Natural killer cell treated with Interleukin-12 subunit alpha and Interleukin-12 subunit beta and Interleukin-15 and Interleukin-18, amount 100 ng/mL, for 72 hours (primary cell): ENCODE measurements at regions not wholly inside any gene's neighbourhood (a gene's known extent, or its start where the extent isn't known, plus 50 kb on each side); places are given as distances from the start of the nearest gene placed in this dataset.

Source experiments
- ATAC-seq, 2 donors: fragments of 150-1000 bp; cut with Tn5 transposase in 1 of 2; sonication (Bioruptor Pico), chemical (Tn5 transposase) in 1 of 2; 2 replicates each; pipeline ENCODE4 v1.10.0; 2021
- DNase-seq: peaks from one replicate; pipeline ENCODE4 v3.0.0; 2022; ENCODE audit warnings: low spot score
- H3K27ac Mint-ChIP-seq, 2 donors: 1 replicate in 1 of 2; 2 replicates in 1 of 2; pipeline ENCODE4 v1.8.0; 2022; ENCODE audit warnings: mixed read lengths in 2 of 2, mild to moderate bottlenecking in 1 of 2, moderate library complexity in 1 of 2
- H3K27me3 Mint-ChIP-seq, 2 donors: 1 replicate in 1 of 2; 2 replicates in 1 of 2; pipeline ENCODE4 v1.8.0; 2022; ENCODE audit warnings: mixed read lengths in 2 of 2
- H3K36me3 Mint-ChIP-seq: one replicate; pipeline ENCODE4 v1.8.0; 2022; ENCODE audit warnings: mixed read lengths
- H3K4me1 Mint-ChIP-seq, 2 donors: 1 replicate in 1 of 2; 2 replicates in 1 of 2; pipeline ENCODE4 v1.8.0; 2022; ENCODE audit warnings: low read depth in 2 of 2, mixed read lengths in 2 of 2, mild to moderate bottlenecking in 1 of 2
- H3K4me3 Mint-ChIP-seq: one replicate; pipeline ENCODE4 v1.8.0; 2022; ENCODE audit warnings: mixed read lengths
- H3K9me3 Mint-ChIP-seq: 2 replicates; pipeline ENCODE4 v1.8.0; 2022; ENCODE audit warnings: mixed read lengths

DNA sequence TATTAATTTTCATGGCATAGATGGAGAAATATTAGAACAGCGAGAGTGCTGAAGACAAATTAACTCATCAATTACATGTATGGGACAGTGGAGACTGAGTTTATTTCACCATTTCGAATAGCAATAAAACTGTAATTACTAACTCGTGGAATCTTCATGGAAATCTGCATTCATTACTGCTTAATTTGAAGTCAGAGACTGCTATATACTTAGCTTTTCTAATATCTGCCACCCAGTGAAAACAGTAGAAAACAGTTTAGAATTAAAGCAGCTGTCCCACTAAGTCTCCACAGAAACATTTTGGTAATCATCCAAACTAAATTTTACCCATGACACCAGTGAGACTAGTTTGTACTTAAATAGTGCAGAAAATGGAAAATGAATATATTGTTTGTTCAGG is 56.8 kb downstream of the IZUMO3 start:
- H3K4me1 Mint-ChIP-seq = no peaks in the 10 kb centered on the region
- no peak for ATAC-seq
- H3K4me3 Mint-ChIP-seq = no peak overlapping the region
- DNase-seq = no peak
- H3K36me3 Mint-ChIP-seq = peaks cover 4% of the 10 kb centered on the region
- H3K27me3 Mint-ChIP-seq = no peaks in the 10 kb centered on the region
- H3K9me3 Mint-ChIP-seq = peaks cover 10% of the 10 kb centered on the region
- H3K27ac Mint-ChIP-seq = no peak overlapping the region

DNA sequence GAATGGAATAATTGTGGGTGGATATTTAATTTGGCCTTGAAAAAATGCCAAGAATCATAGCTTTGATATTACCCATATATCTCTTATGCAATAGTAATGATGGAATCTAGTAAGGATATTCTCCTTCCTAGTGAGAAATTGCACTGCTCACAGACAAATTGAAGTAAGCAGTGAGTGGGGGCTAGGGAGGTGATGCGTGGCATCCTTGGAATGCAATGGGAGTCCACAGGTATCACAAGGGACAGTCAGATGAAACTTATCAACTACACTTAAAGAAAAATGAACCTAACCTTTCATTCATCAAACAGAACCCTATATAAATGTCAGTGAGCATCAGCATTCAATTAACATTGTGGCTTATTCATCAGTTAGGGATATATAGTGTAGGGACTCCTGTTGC is 57.8 kb downstream of the IZUMO3 start:
- H3K27ac Mint-ChIP-seq = no peak overlapping the region
- ATAC-seq = no peak
- H3K9me3 Mint-ChIP-seq = peaks cover 6% of the 10 kb centered on the region
- no peaks in the 10 kb centered on the region for H3K4me1 Mint-ChIP-seq
- no peak overlapping the region for H3K4me3 Mint-ChIP-seq
- H3K27me3 Mint-ChIP-seq = no peaks in the 10 kb centered on the region
- peaks cover 4% of the 10 kb centered on the region for H3K36me3 Mint-ChIP-seq
- DNase-seq = no peak

DNA sequence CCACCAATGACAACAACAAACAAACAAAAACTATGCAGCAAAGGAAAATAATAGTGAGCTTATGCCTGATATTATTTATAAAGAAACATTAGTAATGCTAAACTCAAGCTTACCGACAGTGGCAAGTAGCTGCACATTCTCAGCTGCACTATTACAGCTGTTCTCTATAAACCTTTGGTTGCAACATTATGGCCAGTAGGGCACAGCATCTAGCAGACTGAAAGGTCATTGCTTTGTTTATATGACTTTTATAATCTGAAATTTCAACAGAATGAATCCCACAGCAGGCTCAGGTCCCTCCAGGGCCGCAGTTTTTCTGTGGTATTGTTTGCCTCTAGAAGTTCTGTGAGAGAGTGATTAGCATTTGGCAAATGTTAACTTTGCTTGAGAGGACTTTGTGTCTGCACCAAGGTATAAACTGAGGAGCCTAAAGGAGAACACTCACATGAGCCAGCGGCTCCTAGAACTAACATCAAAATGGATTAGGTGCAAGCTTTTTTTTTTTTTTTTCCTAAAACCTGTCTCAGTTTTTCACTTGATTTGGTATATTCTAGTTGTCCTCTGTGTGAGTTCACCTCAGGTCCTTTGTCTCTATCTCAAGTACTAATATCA is 58.3 kb downstream of the IZUMO3 start:
- peaks cover 6% of the 10 kb centered on the region for H3K9me3 Mint-ChIP-seq
- DNase-seq (no peak), ATAC-seq (no peak)
- H3K36me3 Mint-ChIP-seq = peaks cover 4% of the 10 kb centered on the region
- no peaks in the 10 kb centered on the region for H3K4me1 Mint-ChIP-seq
- no peak overlapping the region for H3K4me3 Mint-ChIP-seq
- no peaks in the 10 kb centered on the region for H3K27me3 Mint-ChIP-seq
- H3K27ac Mint-ChIP-seq = no peak overlapping the region

DNA sequence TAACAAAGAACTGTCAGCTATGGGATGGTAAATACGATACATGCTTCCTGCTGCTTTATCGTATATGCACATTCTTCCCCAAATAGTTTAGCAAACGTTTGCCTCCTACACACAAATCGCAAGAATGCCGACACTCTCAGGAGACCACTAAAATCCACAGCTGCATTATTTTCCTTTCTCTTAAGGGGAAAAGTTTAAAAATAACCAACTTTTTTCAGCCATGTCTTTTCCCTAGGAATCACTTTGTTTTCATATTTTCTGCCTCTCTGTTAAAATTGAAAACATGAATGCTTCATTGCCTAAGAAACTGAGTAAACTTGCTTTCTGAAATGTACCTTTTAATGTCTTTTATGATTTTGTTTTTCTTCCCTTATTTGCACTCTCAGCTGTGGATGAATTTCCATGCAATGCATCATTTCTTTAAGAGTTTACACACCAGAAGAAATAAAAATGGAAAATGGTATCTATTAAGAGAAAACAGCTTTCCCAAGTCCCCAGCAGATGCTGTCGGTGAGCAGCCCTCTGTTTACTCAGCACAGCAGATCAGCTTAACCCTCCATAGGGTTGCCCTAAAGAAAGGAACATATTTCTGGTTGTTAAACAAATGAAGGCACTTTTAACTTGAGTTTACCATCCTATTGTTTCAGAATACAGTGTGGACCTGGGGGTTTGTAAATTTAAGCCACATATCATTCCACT is 66.2 kb downstream of the IZUMO3 start:
- no peak overlapping the region for H3K4me3 Mint-ChIP-seq
- no peak for ATAC-seq
- H3K27ac Mint-ChIP-seq = no peak overlapping the region
- no peaks in the 10 kb centered on the region for H3K27me3 Mint-ChIP-seq
- DNase-seq = no peak
- peaks cover 16% of the 10 kb centered on the region for H3K9me3 Mint-ChIP-seq
- H3K36me3 Mint-ChIP-seq = peaks cover 8% of the 10 kb centered on the region
- no peaks in the 10 kb centered on the region for H3K4me1 Mint-ChIP-seq

DNA sequence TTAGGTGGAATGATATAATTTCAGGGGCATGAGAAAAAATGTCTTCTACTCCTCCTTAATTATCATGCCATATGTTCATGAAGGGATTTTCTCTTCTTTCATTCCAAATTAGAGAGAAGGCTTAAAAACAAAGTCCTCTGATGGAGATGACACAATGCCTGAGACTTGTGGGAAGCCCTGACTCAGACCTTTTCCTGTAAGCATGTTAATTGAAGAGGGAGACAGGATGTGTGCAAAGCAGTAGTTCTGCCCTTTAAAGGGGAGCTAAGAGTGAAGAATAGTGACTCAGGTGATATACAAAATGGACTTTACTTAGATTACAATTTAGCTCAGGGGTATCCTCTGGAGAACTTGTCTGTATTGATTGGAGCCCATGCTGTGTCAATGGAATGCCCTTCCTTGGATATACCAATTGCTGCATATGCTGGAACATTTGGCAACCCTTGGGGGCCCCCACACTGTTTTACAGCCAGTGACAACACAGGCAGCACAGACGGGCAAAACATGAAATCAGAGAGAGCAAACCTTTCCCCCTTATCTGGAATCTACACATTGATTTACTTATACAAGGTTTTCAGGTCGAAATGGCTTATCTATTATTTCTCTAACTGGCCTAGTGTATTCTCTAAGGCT is 81.3 kb downstream of the IZUMO3 start:
- H3K27ac Mint-ChIP-seq = no peak overlapping the region
- no peak overlapping the region for H3K4me3 Mint-ChIP-seq
- peaks cover 16% of the 10 kb centered on the region for H3K9me3 Mint-ChIP-seq

DNA sequence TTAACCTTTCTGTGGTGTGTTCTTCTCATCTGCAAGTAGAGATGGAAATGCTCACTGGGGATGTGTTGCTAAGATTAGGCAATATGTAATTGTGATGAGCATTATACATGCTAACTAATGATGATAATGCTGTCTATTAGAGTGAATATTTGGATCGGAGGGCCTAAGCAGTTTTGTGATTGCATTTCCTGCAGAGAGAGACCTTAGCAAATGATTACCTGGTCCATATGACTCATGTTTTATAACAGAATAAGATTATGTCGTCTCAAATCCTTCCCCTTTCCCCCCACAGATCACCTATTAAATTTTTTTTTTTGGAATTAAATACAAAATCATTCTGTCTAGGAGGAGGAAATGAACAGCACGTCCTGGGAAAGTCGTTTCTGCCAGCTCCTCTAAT is 82.7 kb downstream of the IZUMO3 start:
- ATAC-seq (no peak), DNase-seq (no peak)
- H3K27ac Mint-ChIP-seq = no peak overlapping the region
- peaks cover 11% of the 10 kb centered on the region for H3K9me3 Mint-ChIP-seq
- no peaks in the 10 kb centered on the region for H3K27me3 Mint-ChIP-seq
- H3K4me1 Mint-ChIP-seq = no peaks in the 10 kb centered on the region
- no peak overlapping the region for H3K4me3 Mint-ChIP-seq
- peaks cover 6% of the 10 kb centered on the region for H3K36me3 Mint-ChIP-seq

More for the DNA sequence above, 81.3 kb downstream of the IZUMO3 start:
- H3K27me3 Mint-ChIP-seq = no peaks in the 10 kb centered on the region
- DNase-seq (no peak), ATAC-seq (no peak)
- H3K4me1 Mint-ChIP-seq = no peaks in the 10 kb centered on the region
- H3K36me3 Mint-ChIP-seq = peaks cover 13% of the 10 kb centered on the region

DNA sequence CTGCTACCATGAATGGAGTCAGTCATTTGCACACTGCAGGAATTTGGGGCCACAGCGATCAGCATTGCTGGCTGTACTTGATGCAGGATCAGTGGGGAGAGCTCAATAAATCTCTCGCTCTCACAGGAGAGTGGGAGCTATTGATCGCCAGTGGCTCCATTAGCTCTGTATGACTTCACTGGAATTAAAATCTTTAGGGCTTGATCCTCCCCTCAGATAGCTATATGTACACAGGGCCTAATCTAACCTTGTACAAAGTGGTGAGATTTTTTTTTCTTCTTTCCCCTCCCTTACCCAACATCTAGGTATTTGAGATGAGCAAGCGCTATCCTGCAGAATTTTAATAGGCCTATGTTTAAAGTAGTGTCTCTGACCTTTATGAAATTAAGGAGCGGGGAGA is 84.9 kb downstream of the IZUMO3 start:
- peaks cover 6% of the 10 kb centered on the region for H3K9me3 Mint-ChIP-seq
- no peaks in the 10 kb centered on the region for H3K4me1 Mint-ChIP-seq
- peaks cover 2% of the 10 kb centered on the region for H3K36me3 Mint-ChIP-seq
- ATAC-seq = no peak
- DNase-seq = no peak
- no peak overlapping the region for H3K27ac Mint-ChIP-seq
- no peak overlapping the region for H3K4me3 Mint-ChIP-seq
- H3K27me3 Mint-ChIP-seq = no peaks in the 10 kb centered on the region

DNA sequence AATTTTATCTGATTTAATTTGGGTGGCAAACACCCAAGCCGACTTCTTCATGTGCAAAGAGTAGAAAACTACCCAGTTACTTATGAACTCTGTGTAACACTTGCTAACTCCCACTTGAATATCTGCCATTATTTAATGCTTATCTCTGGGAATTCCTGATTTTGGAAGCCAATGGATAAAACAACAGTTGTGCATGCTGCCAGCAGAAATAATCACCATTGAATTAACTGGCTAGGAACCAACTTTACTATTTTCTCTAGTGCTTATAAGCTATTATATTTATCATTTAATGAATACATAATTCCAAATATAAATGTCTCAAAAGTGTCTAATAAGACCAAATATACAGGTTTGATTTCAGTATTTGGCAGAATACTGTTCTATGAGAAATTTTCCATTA is 85.7 kb downstream of the IZUMO3 start:
- H3K36me3 Mint-ChIP-seq = no peaks in the 10 kb centered on the region
- H3K4me3 Mint-ChIP-seq = no peak overlapping the region
- H3K27ac Mint-ChIP-seq = no peak overlapping the region
- ATAC-seq (no peak), DNase-seq (no peak)
- no peaks in the 10 kb centered on the region for H3K4me1 Mint-ChIP-seq
- no peaks in the 10 kb centered on the region for H3K27me3 Mint-ChIP-seq
- H3K9me3 Mint-ChIP-seq = peaks cover 4% of the 10 kb centered on the region

DNA sequence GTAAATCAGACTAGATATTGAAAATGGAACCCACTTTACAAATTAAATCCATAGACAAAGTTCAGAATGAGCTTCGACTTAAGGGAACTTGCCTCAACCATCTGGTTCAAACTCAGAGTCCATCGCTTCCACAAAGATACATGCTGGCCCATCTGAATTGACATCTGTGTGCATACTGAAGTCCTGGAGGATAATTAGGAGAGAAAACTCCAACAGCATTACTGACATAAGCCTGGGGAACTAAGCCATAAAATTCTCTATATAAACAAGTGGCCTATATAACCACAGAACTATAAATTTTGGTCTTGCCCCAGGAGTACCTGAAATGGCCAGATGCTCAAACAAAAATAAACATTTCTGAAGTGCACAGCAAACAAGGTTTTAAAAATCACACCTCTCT is 94.4 kb downstream of the IZUMO3 start:
- H3K4me1 Mint-ChIP-seq = no peaks in the 10 kb centered on the region
- H3K36me3 Mint-ChIP-seq = no peaks in the 10 kb centered on the region
- peaks cover 4% of the 10 kb centered on the region for H3K9me3 Mint-ChIP-seq
- DNase-seq = no peak
- no peak overlapping the region for H3K4me3 Mint-ChIP-seq
- H3K27ac Mint-ChIP-seq = no peak overlapping the region
- ATAC-seq = no peak
- H3K27me3 Mint-ChIP-seq = no peaks in the 10 kb centered on the region

DNA sequence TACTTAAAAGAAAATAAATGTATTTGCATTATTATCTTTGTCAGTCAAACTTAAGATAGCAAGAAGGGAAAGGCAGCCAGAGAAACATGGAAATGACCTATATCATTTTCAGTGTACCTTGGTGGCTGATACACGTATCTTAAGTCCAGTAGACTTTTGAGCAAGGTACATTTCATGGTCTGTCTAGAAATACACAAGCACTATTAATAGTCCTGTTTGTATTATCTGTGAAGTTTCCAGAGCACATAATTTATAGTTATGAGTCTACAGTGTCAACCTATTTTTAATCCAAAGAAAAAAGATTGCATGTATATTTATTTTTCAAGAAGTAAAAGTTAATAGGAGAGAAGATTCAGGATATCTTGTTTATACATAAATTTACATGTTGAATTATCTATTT is 95.7 kb downstream of the IZUMO3 start:
- Mint-ChIP-seq H3K36me3 (peaks cover 10% of the 10 kb centered on the region), H3K9me3 (peaks cover 14% of the 10 kb centered on the region), H3K4me3 (no peak overlapping the region), H3K4me1 (no peaks in the 10 kb centered on the region), H3K27me3 (no peaks in the 10 kb centered on the region), H3K27ac (no peak overlapping the region)
- DNase-seq = no peak
- no peak for ATAC-seq

DNA sequence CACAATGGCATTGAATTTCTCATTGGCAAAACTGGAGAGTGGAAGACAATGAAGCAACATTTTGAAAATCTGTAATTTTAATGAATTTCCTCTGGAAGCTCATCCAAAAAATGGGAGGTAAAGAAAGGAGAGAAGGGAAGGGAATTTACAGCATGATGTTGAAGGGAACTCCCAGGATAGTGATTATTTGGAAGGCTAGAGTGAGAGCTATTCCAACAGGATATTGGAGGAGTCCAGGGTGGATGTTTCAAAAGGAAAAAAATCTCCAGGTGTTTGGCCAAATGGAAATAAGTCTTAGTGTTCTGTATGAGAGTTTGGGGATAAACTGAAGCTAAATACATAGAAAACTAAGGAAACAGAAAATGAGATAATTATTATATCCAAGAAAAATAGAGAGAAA is 106.2 kb downstream of the IZUMO3 start:
- peaks cover 19% of the 10 kb centered on the region for H3K9me3 Mint-ChIP-seq
- no peaks in the 10 kb centered on the region for H3K27me3 Mint-ChIP-seq
- H3K27ac Mint-ChIP-seq = no peak overlapping the region
- no peaks in the 10 kb centered on the region for H3K4me1 Mint-ChIP-seq
- H3K4me3 Mint-ChIP-seq = no peak overlapping the region
- no peak for ATAC-seq
- peaks cover 9% of the 10 kb centered on the region for H3K36me3 Mint-ChIP-seq
- no peak for DNase-seq

DNA sequence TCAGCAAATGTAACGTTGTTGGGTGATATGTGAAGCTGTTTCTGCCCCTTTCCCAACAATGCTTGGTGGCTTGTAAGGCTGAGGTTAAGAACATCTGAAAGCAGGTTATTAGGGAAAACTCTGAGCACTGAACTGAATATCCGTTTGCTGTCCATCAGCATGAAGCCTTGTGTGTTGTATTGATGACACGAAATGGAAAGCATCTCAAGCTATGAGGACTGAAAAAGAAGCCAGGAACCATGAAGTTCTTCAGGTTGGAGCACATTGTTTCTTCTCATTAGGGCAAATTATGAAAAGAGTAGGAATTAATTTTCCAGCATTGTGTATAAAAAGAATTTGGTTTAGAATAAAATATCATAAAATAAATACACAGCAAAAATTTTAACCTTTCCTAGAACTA is 106.8 kb downstream of the IZUMO3 start:
- no peaks in the 10 kb centered on the region for H3K27me3 Mint-ChIP-seq
- no peak overlapping the region for H3K27ac Mint-ChIP-seq
- H3K4me3 Mint-ChIP-seq = no peak overlapping the region
- no peaks in the 10 kb centered on the region for H3K4me1 Mint-ChIP-seq
- H3K36me3 Mint-ChIP-seq = peaks cover 9% of the 10 kb centered on the region
- ATAC-seq = no peak
- no peak for DNase-seq
- peaks cover 23% of the 10 kb centered on the region for H3K9me3 Mint-ChIP-seq

DNA sequence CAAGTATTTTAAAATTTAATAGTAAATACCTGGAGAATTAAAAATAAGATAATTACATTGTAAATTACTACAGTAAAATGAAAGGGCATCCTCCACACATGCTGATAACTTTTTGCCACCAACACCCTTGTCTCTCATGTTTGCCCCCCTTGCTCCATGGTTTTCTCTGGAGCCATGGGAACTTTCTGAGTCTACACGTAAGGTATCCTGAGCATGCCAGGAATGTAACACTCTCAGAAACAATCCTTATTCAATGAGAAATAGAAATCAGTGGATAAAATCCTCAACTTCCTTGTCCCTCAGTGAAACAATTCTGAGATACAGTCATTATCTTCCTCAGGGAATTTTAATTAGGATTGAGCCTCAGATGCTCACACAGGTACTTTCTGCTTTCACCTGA is 108.9 kb downstream of the IZUMO3 start:
- H3K9me3 Mint-ChIP-seq = peaks cover 23% of the 10 kb centered on the region
- no peak overlapping the region for H3K4me3 Mint-ChIP-seq
- no peaks in the 10 kb centered on the region for H3K27me3 Mint-ChIP-seq

DNA sequence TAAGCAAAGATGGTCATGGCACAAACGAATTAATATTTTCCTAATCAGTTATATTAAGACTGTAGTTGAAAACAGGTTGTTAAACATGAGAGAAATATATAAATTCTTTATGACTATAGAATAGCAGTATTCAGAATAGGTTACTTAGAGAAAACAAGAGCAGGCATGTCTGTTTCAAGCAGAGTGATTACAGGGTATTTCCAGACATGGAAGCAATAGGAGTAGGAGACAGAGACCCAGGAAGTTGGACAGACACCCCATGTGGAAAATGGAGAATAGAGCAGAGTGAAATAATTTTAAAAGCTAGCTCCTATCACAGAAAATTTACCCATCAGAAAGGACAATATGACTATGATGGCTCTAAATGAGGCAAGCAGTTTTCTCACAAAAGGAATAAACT is 111.5 kb downstream of the IZUMO3 start:
- ATAC-seq = no peak
- DNase-seq = no peak
- Mint-ChIP-seq H3K27me3 (no peaks in the 10 kb centered on the region), H3K36me3 (peaks cover 5% of the 10 kb centered on the region), H3K4me1 (no peaks in the 10 kb centered on the region), H3K27ac (no peak overlapping the region), H3K9me3 (peaks cover 16% of the 10 kb centered on the region), H3K4me3 (no peak overlapping the region)

More for the DNA sequence above, 108.9 kb downstream of the IZUMO3 start:
- Mint-ChIP-seq H3K36me3 (peaks cover 6% of the 10 kb centered on the region), H3K27ac (no peak overlapping the region), H3K4me1 (no peaks in the 10 kb centered on the region)
- ATAC-seq (no peak), DNase-seq (no peak)
